Epidermal melanocyte (primary cell): ENCODE measurements at regions not wholly inside any gene's neighbourhood (a gene's known extent, or its start where the extent isn't known, plus 50 kb on each side); places are given as distances from the start of the nearest gene placed in this dataset.

Experiments used
- DNase-seq: peaks from one replicate; pipeline ENCODE4 v3.0.0; 2011; ENCODE audit warnings: low spot score; ENCODE audit not compliant: insufficient read length

GRCh38 chr6:164838068-164838615 is 471.3 kb downstream of the C6orf118 start:
- DNase-seq = no peak

- no peak for DNase-seq
Observed at GRCh38 chr6:164836486-164836885, 472.9 kb downstream of the C6orf118 start.

- DNase-seq = no peak
Observed at GRCh38 chr6:164832410-164832809, 477.0 kb downstream of the C6orf118 start.

DNA sequence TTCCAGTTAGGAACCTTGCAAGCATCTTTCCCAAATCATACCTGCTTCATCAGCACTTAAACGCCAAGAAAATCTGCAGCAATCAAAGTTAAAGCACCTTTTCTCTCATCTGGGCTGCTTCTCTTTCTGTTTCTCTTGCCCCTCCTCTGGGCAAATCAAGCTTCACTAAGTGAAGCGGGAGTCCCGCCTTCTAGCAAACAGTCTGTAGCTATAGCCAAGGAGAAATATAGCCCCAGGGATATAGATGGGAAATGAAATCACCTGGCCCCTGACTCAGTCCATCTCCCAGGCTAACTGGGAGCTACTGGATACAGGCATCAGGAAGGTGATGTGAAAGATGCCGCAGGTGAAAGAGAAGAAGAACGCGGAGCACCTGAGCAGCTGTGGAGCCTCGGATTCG is 481.9 kb downstream of the C6orf118 start:
- no peak for DNase-seq

- no peak for DNase-seq
Observed at GRCh38 chr6:164826831-164827468, 482.5 kb downstream of the C6orf118 start.

DNA sequence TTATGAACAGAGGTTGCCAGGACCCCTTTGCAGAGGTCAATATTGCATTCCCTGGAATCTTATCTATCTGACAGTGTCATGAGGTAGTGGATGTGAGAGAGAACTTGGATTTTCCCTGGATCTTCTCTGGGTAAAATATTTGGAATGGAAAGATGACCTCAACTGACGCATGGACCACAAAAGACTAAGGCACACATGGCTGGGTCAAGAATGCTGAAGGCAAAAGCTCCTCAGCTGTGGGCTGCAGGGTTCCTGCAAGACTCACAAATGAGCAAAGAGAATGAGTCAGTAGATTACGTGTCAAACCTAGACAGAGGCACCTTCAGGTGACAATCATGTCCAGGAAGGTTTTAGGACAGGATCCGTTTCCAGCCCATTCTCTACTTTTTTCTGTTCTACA is 484.0 kb downstream of the C6orf118 start:
- DNase-seq = no peak

GRCh38 chr6:164817662-164818061 is 491.7 kb downstream of the C6orf118 start:
- no peak for DNase-seq

GRCh38 chr6:164812706-164813105 is 496.7 kb downstream of the C6orf118 start:
- DNase-seq = no peak

DNA sequence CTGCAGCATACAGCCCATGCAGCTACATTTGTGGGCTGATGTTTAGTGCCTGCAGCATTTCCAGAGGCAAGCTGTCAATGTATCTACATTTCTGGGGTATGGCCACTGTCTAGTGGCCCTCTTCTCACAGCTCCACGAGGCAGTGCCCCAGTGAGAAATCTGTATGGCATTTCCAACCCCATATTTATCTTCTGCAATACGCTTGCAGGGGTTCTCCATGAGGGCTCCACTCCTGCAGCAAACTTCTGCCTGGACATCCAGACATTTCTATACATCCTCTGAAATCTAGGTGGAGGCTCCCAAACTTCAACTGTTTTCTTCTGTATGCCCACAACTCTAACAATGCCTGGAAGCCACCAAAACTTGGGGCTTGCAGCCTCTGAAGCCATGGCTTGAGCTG is 502.3 kb downstream of the C6orf118 start:
- DNase-seq = no peak

DNA sequence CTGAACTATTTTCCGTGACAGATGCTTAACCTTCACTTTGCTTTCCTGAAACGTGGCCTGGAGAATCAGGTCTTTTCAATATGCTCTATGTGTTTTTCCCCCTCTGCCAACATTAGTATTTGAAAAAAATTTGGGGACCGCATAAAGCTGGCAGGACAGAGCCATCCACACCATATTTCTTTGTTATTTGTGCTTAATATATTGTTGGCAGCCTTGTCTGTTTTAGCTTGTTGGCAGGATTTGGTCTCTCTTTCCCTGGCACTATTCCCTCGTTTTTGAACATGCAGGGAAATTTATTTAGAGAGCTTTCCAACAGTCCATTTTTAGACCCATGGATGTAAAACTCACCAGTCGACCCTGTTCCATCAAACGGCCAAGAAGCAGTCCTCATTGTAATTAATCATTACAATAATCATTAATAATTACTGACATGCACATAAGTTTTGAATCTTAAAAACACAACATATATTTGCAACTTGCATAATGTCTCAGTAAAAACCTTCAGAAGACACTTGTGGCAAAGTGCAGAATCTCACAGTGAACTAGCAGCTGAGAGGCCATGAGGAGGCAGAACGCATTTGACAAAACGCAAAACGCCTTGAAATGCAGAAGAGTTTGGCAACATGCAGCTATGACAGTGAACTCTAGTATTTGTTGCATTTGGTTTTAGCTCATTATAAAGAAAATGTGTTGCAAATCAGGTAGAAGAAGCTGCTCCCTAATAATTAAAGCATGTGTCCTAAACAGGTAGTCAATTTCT is 514.2 kb downstream of the C6orf118 start:
- DNase-seq = no peak

GRCh38 chr6:164792666-164793065 is 516.7 kb downstream of the C6orf118 start:
- DNase-seq = no peak

DNA sequence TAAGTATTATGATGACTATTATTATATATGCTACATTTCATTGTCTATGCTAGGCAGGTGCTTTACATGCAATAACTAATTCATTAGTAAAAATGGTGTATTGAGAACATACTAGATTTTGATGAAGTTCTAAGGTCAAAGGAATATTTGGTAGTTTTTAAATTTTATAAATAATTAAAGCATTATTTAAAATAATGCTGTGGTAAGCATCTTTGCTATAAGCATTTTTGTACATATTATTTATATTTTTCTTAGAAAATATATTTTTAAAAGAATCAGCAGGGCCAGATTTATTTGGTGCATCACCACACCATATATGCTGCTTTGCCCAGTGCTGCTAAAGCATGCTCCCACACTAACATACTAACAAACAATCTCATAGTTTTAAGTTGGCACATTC is 517.9 kb downstream of the C6orf118 start:
- no peak for DNase-seq

- DNase-seq = no peak
Observed at GRCh38 chr6:164763788-164764187, 545.6 kb downstream of the C6orf118 start.

DNA sequence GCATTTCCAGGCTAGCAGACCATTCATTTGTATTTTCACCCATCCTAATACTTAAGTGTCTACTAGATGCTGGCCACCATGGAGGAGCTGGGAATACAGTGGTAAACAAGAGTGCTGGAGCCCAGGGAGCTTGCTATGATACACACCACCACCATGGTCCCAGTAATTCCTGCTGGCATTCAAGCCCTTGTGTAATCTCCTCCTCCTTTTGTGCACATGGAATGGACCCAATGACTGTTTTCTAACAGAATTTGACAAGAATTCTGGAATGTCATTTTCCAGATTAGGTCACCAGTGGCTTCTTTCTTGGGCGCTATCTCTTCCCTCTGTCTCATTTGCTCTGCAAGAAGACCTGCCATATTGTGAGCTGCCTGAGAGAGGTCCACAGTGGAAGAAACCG is 552.0 kb downstream of the C6orf118 start:
- no peak for DNase-seq

DNA sequence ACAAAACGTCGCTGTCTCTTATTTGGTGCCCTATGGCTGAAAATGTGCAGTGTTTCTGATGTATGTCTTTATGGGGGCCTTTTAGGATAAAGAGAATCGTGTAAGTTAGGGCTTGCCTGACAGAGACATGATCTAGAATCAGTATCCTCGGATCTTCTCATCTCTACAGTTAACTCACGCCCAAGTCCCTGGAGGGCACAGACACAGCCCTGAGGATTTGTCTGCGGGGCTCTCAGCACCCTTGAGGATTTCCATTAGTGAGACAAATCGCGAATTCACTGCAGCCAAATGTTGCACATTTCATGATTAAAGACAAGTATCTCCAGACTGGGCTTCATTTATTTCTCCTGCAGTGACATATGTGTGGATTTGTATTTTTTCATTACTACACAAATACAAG is 552.7 kb downstream of the C6orf118 start:
- DNase-seq = no peak

DNA sequence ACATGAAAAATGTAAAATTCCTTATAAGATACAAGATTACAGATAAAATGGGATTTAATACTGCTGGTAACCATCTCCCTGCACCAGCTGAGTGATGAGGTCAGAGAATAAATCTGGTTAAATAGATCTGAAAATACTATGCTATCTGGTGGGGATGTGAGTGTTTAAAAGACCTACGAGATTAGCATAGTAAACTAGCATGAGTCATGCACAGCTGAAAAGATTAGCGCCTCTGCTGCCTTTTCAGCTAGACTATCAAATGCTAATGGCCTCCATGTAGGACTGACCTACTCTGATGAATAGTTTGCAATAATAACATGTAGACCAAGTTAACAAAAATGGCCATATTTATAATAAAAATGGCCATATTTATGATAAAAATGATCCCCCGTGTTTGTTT is 553.3 kb downstream of the C6orf118 start:
- no peak for DNase-seq

DNA sequence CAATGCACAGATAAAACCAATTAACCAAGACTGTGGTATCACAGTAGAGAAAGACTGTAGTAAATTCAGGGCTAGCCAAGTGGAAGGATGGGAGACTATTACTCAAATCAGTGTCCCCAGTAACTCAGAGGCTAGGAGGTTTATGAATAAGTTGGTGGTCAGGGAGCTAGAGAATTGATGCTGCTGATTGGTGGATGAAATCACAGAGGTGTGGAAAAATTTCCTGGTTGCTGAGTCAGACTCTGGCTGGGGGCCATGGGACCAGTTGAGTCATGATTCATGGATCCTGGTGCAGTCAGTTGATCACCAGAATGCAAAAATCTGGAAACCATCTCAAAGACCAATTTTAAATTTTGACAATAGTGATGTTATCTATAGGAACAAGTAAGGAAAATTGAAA is 555.9 kb downstream of the C6orf118 start:
- no peak for DNase-seq

- DNase-seq = no peak
Observed at GRCh38 chr6:164751395-164751794, 558.0 kb downstream of the C6orf118 start.

DNA sequence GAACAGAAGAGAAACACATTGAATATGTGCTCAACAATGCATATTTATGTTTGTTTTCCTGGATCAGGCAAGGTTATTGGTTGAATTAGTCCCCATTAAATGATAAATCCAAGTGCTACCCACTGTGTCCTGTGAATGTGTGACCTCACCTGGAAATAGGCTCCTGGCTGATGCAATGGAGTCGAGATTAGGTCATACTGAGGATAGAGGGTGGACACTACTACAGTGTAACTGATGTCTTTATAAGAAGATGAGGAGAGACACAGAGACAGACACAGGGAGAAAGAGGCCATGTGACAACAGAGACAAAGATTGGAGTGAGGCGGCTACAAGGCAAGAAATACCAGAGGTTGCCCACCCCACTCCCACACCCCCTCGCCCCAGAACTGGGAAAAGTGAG is 559.3 kb downstream of the C6orf118 start:
- no peak for DNase-seq

DNA sequence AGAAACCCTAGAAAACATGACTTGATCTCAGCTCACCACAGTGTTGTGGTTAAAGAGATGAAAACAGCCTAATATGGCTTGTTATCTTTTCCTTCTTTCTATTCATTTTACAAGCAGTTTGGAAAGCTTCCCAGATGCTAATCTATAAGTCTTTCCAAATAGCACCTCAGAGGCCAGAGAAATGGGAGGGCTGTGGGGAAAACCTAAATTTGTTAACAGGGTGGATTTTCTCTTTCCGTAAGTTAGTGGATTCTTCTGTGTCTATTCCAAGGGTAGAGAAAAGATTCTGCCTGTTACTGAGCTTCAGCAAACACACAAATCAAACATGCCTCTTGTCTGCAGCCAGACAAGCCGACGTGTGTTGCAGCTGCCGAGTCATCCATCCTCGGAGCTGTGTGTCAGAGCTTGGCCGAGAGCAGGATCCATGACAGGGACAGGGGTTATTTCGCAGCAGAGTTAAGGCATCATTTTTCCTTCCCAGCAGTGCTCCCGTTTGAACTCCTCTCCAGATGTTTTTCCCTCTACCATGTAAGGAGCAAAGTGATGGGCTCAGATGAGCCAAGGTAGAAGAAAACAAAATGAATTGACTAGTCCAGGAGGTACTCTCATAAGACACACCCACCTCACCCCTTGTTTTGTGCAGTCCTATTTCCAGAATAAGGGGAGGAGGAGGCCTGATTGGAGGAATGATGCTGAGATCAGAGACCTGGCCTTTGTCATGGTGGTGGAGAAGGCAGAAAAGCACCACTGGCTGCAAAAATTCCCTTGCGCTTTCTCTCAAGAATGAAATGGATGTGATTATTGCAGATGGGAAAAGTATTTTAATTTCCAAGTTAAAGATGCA is 560.0 kb downstream of the C6orf118 start:
- no peak for DNase-seq

DNA sequence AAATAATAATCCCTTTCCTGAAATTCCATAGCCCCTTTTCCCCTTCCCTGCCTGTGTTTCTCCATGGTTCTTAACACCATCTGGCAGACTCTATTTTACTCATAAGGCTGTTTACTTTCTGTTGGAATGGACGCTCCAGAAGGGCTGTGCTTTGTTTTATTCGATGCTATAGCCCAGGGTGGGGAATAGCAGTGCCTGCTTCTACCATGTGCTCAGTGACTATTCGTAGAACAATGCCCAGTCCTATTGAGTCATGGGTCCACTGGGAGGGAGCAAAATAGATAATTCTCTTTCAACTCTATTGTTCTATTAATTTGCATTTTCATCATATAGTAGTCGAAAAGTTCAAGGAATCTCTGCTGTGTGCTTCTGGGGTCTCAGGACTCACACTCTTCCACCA is 565.1 kb downstream of the C6orf118 start:
- DNase-seq = no peak

- no peak for DNase-seq
Observed at GRCh38 chr6:164741938-164742451, 567.4 kb downstream of the C6orf118 start.
